Loucy (cell line): ENCODE measurements at regions not wholly inside any gene's neighbourhood (a gene's known extent, or its start where the extent isn't known, plus 50 kb on each side); places are given as distances from the start of the nearest gene placed in this dataset.

ENCODE experiments used
- CTCF ChIP-seq: fragments of 200-600 bp; sonication (generic); conservative IDR thresholded peaks from 2 replicates; pipeline ENCODE4 v1.5.1; 2014; ENCODE audit warnings: mild to moderate bottlenecking, antibody characterized with exemption, low read length
- EZH2phosphoT487 ChIP-seq: fragments of 200-600 bp; IDR thresholded peaks from 2 replicates; pipeline ENCODE4 v1.6.1; 2018; ENCODE audit warnings: antibody characterized with exemption, mild to moderate bottlenecking, moderate library complexity, borderline replicate concordance

- no peak for TF ChIP-seq CTCF
- TF ChIP-seq EZH2phosphoT487 = no peak
Observed at GRCh38 chr5:156272139-156272538, 54.8 kb upstream of the SGCD start.
